OCI-LY1 (cell line): ENCODE measurements at regions not wholly inside any gene's neighbourhood (a gene's known extent, or its start where the extent isn't known, plus 50 kb on each side); places are given as distances from the start of the nearest gene placed in this dataset.

Experiments used
- H2AFZ ChIP-seq: fragments of 200-600 bp; sonication (generic), shearing (Covaris generic); 2 replicates; pipeline ENCODE4 v1.6.0; 2014; ENCODE audit warnings: antibody characterized with exemption, mild to moderate bottlenecking, low read length
- H3F3A ChIP-seq: fragments of 200-600 bp; sonication (generic), shearing (Covaris generic); 2 replicates; pipeline ENCODE4 v1.6.0; 2014; ENCODE audit warnings: mild to moderate bottlenecking, antibody characterized with exemption, low read length, moderate library complexity; ENCODE audit not compliant: insufficient read depth
- H3K27ac ChIP-seq: fragments of 200-600 bp; sonication (generic); 2 replicates; pipeline ENCODE4 v1.5.1; 2014; ENCODE audit warnings: low read length, mixed run types, mild to moderate bottlenecking, low read depth; ENCODE audit not compliant: poor library complexity, severe bottlenecking
- H3K27me3 ChIP-seq: fragments of 200-600 bp; sonication (generic); 2 replicates; pipeline ENCODE4 v1.6.0; 2014; ENCODE audit warnings: antibody characterized with exemption, mild to moderate bottlenecking, low read length, moderate library complexity; ENCODE audit not compliant: insufficient read depth
- H3K36me3 ChIP-seq: fragments of 200-600 bp; sonication (generic); 2 replicates; pipeline ENCODE4 v1.6.1; 2014; ENCODE audit warnings: mild to moderate bottlenecking, antibody characterized with exemption, low read length, moderate library complexity, mixed read lengths; ENCODE audit not compliant: insufficient read depth
- H3K4me1 ChIP-seq: fragments of 200-600 bp; sonication (generic); 2 replicates; pipeline ENCODE4 v1.5.1; 2014; ENCODE audit warnings: mild to moderate bottlenecking, low read length, moderate library complexity; ENCODE audit not compliant: insufficient read depth, severe bottlenecking
- H3K4me2 ChIP-seq: fragments of 200-600 bp; sonication (generic), shearing (Covaris generic); 2 replicates; pipeline ENCODE4 v1.6.1; 2014; ENCODE audit warnings: low read length
- H3K4me3 ChIP-seq: fragments of 200-600 bp; sonication (generic); 2 replicates; pipeline ENCODE4 v1.5.1; 2014; ENCODE audit warnings: low read length, low read depth, mild to moderate bottlenecking, mixed read lengths; ENCODE audit not compliant: poor library complexity, severe bottlenecking
- H3K79me2 ChIP-seq: fragments of 200-600 bp; shearing (Covaris generic); 2 replicates; pipeline ENCODE4 v1.6.1; 2016; ENCODE audit warnings: mixed run types, low read length, mixed read lengths; ENCODE audit not compliant: insufficient read depth
- H3K9ac ChIP-seq: fragments of 200-600 bp; sonication (generic), shearing (Covaris generic); 2 replicates; pipeline ENCODE4 v1.6.1; 2014; ENCODE audit warnings: mild to moderate bottlenecking, low read length, mixed read lengths
- H3K9me2 ChIP-seq: fragments of 200-600 bp; sonication (generic), shearing (Covaris generic); 2 replicates; pipeline ENCODE4 v1.6.1; 2014; ENCODE audit warnings: low read depth, mild to moderate bottlenecking, low read length, mixed read lengths
- H3K9me3 ChIP-seq: fragments of 200-600 bp; shearing (Covaris generic); 2 replicates; pipeline ENCODE4 v1.6.1; 2014; ENCODE audit warnings: low read length, mixed read lengths
- H4K20me1 ChIP-seq: fragments of 200-600 bp; sonication (generic), shearing (Covaris generic); 2 replicates; pipeline ENCODE4 v1.6.0; 2016; ENCODE audit warnings: mild to moderate bottlenecking, low read length; ENCODE audit not compliant: insufficient read depth
- CTCF ChIP-seq: fragments of 200-600 bp; sonication (generic), shearing (Covaris generic); IDR thresholded peaks from 2 replicates; pipeline ENCODE4 v1.5.1; 2017; ENCODE audit warnings: mild to moderate bottlenecking, antibody characterized with exemption, low read length, moderate library complexity, mixed read lengths
- EZH2 ChIP-seq: fragments of 200-600 bp; sonication (generic), shearing (Covaris generic); IDR thresholded peaks from 2 replicates; pipeline ENCODE4 v1.8.0; 2017; ENCODE audit warnings: borderline replicate concordance, mixed run types, mild to moderate bottlenecking, antibody characterized with exemption, low read length, moderate library complexity, mixed read lengths

- Histone ChIP-seq H3K36me3 (no peaks in the 10 kb centered on the region), H3K9ac (no peak overlapping the region), H2AFZ (no peak overlapping the region), H3K4me3 (no peak overlapping the region), H3K9me2 (no peaks in the 10 kb centered on the region), H3K9me3 (no peaks in the 10 kb centered on the region), H4K20me1 (no peaks in the 10 kb centered on the region), H3K79me2 (no peaks in the 10 kb centered on the region), H3K27me3 (no peaks in the 10 kb centered on the region), H3K4me1 (no peaks in the 10 kb centered on the region), H3F3A (no peaks in the 10 kb centered on the region), H3K27ac (no peak overlapping the region), H3K4me2 (no peak overlapping the region)
- no peak for TF ChIP-seq EZH2
- no peak for TF ChIP-seq CTCF
Observed at GRCh38 chr2:22194218-22194617, 1070.5 kb downstream of the TDRD15 start.

GRCh38 chr2:22196806-22197205 lies 1073.0 kb downstream of the TDRD15 start:
- no peaks in the 10 kb centered on the region for H3K27me3 ChIP-seq
- H3K79me2 ChIP-seq, result no peaks in the 10 kb centered on the region
- H4K20me1 ChIP-seq, result no peaks in the 10 kb centered on the region
- no peaks in the 10 kb centered on the region for H3K9me2 ChIP-seq
- no peaks in the 10 kb centered on the region for H3F3A ChIP-seq
- no peaks in the 10 kb centered on the region for H3K4me1 ChIP-seq
- TF ChIP-seq EZH2 (no peak), CTCF (no peak)
- no peaks in the 10 kb centered on the region for H3K36me3 ChIP-seq
- H3K4me3 ChIP-seq, result no peak overlapping the region
- no peaks in the 10 kb centered on the region for H3K9me3 ChIP-seq
- H3K4me2 ChIP-seq, result no peak overlapping the region
- H3K9ac ChIP-seq, result no peak overlapping the region
- no peak overlapping the region for H3K27ac ChIP-seq
- H2AFZ ChIP-seq, result no peak overlapping the region

GRCh38 chr2:22198381-22199283 lies 1074.9 kb downstream of the TDRD15 start:
- no peak overlapping the region for H3K9ac ChIP-seq
- H3K9me3 ChIP-seq, result no peaks in the 10 kb centered on the region
- no peaks in the 10 kb centered on the region for H3K79me2 ChIP-seq
- no peak overlapping the region for H3K4me3 ChIP-seq
- H3K4me1 ChIP-seq, result no peaks in the 10 kb centered on the region
- no peak overlapping the region for H3K27ac ChIP-seq
- no peak overlapping the region for H3K4me2 ChIP-seq
- no peak for TF ChIP-seq CTCF
- no peak for TF ChIP-seq EZH2
- no peaks in the 10 kb centered on the region for H3K9me2 ChIP-seq
- no peaks in the 10 kb centered on the region for H3K36me3 ChIP-seq
- H4K20me1 ChIP-seq, result no peaks in the 10 kb centered on the region
- H2AFZ ChIP-seq, result no peak overlapping the region
- H3K27me3 ChIP-seq, result no peaks in the 10 kb centered on the region
- H3F3A ChIP-seq, result no peaks in the 10 kb centered on the region
